NCI-H1048 (cell line): ENCODE measurements at regions not wholly inside any gene's neighbourhood (a gene's known extent, or its start where the extent isn't known, plus 50 kb on each side); places are given as distances from the start of the nearest gene placed in this dataset.

Source experiments
- DNase-seq: peaks from one replicate; lab custom pipeline; 2025; lab: John Stamatoyannopoulos, UW

GRCh38 chr11:129291546-129291945 lies 84.1 kb upstream of the BARX2 start:
- no peak for DNase-seq

GRCh38 chr11:129290966-129291365 lies 84.7 kb upstream of the BARX2 start:
- DNase-seq, result no peak

GRCh38 chr11:129289350-129290040 lies 86.2 kb upstream of the BARX2 start:
- DNase-seq, result no peak

GRCh38 chr11:129287920-129288319 lies 87.7 kb upstream of the BARX2 start:
- no peak for DNase-seq

GRCh38 chr11:129286813-129287212 lies 88.8 kb upstream of the BARX2 start:
- no peak for DNase-seq

GRCh38 chr11:129285402-129285786 lies 90.3 kb upstream of the BARX2 start:
- no peak for DNase-seq

GRCh38 chr11:129283141-129283540 lies 91.0 kb upstream of the ARHGAP32 start:
- no peak for DNase-seq

GRCh38 chr11:129282634-129283033 lies 90.5 kb upstream of the ARHGAP32 start:
- no peak for DNase-seq

- no peak for DNase-seq
These were observed 89.6 kb upstream of the ARHGAP32 start for GRCh38 chr11:129281471-129282415.

GRCh38 chr11:129280027-129280811 lies 88.1 kb upstream of the ARHGAP32 start:
- DNase-seq, result no peak

GRCh38 chr11:129279326-129280026 lies 87.4 kb upstream of the ARHGAP32 start:
- peak; percentile 58 for DNase-seq

GRCh38 chr11:129278586-129279319 lies 86.6 kb upstream of the ARHGAP32 start:
- no peak for DNase-seq

GRCh38 chr11:129277198-129277843 lies 85.2 kb upstream of the ARHGAP32 start:
- no peak for DNase-seq

- DNase-seq, result no peak
These were observed 83.7 kb upstream of the ARHGAP32 start for GRCh38 chr11:129275828-129276227.

- DNase-seq, result no peak
These were observed 82.0 kb upstream of the ARHGAP32 start for GRCh38 chr11:129273944-129274711.

GRCh38 chr11:129273322-129273721 lies 81.2 kb upstream of the ARHGAP32 start:
- no peak for DNase-seq

GRCh38 chr11:129271030-129271429 lies 78.9 kb upstream of the ARHGAP32 start:
- DNase-seq, result no peak

- no peak for DNase-seq
These were observed 78.3 kb upstream of the ARHGAP32 start for GRCh38 chr11:129270446-129270845.

GRCh38 chr11:129268371-129268770 lies 76.2 kb upstream of the ARHGAP32 start:
- DNase-seq, result no peak

- no peak for DNase-seq
These were observed 75.6 kb upstream of the ARHGAP32 start for GRCh38 chr11:129267716-129268115.
